ENCODE measurements at regions not wholly inside any gene's neighbourhood (a gene's known extent, or its start where the extent isn't known, plus 50 kb on each side); places are given as distances from the start of the nearest gene placed in this dataset.

- no peak for TF ChIP-seq CTCF (IDR thresholded peaks at IDR 0.05; ENCODE audit: low read depth, low read length)
- no peak for TF ChIP-seq POLR2A (IDR thresholded peaks at IDR 0.05; ENCODE audit: extremely low read depth, insufficient read length)
- TF ChIP-seq MYC (IDR thresholded peaks at IDR 0.05; ENCODE audit: low read depth, low read length) = no peak
- no peak for TF ChIP-seq MAX (IDR thresholded peaks at IDR 0.05; ENCODE audit: low read depth, low read length)
These were observed 56.9 kb upstream of the PIWIL1 start for GRCh38 chr12:130280742-130281141.

Measured in NB4 (cell line).